ENCODE measurements at regions not wholly inside any gene's neighbourhood (a gene's known extent, or its start where the extent isn't known, plus 50 kb on each side); places are given as distances from the start of the nearest gene placed in this dataset.

- TF ChIP-seq, protein P1, sequence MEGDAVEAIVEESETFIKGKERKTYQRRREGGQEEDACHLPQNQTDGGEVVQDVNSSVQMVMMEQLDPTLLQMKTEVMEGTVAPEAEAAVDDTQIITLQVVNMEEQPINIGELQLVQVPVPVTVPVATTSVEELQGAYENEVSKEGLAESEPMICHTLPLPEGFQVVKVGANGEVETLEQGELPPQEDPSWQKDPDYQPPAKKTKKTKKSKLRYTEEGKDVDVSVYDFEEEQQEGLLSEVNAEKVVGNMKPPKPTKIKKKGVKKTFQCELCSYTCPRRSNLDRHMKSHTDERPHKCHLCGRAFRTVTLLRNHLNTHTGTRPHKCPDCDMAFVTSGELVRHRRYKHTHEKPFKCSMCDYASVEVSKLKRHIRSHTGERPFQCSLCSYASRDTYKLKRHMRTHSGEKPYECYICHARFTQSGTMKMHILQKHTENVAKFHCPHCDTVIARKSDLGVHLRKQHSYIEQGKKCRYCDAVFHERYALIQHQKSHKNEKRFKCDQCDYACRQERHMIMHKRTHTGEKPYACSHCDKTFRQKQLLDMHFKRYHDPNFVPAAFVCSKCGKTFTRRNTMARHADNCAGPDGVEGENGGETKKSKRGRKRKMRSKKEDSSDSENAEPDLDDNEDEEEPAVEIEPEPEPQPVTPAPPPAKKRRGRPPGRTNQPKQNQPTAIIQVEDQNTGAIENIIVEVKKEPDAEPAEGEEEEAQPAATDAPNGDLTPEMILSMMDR (IDR thresholded peaks at IDR 0.05): no peak
- no peak for TF ChIP-seq POLR2A (IDR thresholded peaks at IDR 0.05)
These were observed 532.3 kb downstream of the PID1 start for GRCh38 chr2:228738671-228739380.

Measured in right lobe of liver (tissue), 4 donors.